ENCODE measurements at regions not wholly inside any gene's neighbourhood (a gene's known extent, or its start where the extent isn't known, plus 50 kb on each side); places are given as distances from the start of the nearest gene placed in this dataset.

DNA sequence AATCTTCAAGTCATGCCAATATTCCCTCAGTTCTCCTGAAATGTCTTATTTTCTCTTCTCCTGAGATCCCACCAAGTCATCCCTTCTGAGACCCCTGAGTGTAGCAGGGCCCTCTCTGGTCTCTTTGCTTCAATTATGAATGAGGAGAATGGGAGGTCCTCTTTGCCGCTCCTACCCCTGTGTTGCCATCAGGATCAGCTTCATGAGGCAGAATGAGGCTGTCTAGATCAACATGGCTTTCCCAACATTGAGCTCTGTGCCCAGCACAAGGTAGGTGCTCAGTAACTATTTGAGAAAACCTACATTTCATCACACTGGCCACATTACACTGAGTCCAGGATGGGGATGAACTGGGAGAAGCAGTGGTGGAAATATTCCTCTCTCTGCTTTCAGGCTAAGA, 107.2 kb downstream of the ZNF280B start:
- intact Hi-C loops (cut with micrococcal nuclease): no loop called here
- DNase-seq: no peak
- no peak overlapping the region for H3K4me3 Mint-ChIP-seq
- H3K4me1 Mint-ChIP-seq: no peaks in the 10 kb centered on the region
- no peak overlapping the region for H3K27ac Mint-ChIP-seq
- H3K27me3 ChIP-seq (ENCODE audit: insufficient read depth, low read length): no peaks in the 10 kb centered on the region
- POLR2A ChIA-PET (ENCODE audit: partially characterized antibody): no interaction called here
- H3K36me3 ChIP-seq (ENCODE audit: insufficient read depth, low read length): no peaks in the 10 kb centered on the region
- no peaks in the 10 kb centered on the region for H3K9me3 Mint-ChIP-seq
- no peaks in the 10 kb centered on the region for H3K4me1 ChIP-seq (ENCODE audit: insufficient read depth, low read length)
- H3K9me3 ChIP-seq (ENCODE audit: control insufficient read depth in 1 of 2, low read length in 2 of 2): no peaks in the 10 kb centered on the region
- CTCF ChIA-PET (ENCODE audit: partially characterized antibody): no interaction called here
- no peaks in the 10 kb centered on the region for H3K36me3 Mint-ChIP-seq
- H3K27me3 Mint-ChIP-seq: peaks cover 2 to 9% of the 10 kb centered on the region in 2 donors
- H3K27ac ChIP-seq (ENCODE audit: low read depth, low read length): no peak overlapping the region
- no peak overlapping the region for H3K4me3 ChIP-seq (ENCODE audit: low read length in 2 of 2)

DNA sequence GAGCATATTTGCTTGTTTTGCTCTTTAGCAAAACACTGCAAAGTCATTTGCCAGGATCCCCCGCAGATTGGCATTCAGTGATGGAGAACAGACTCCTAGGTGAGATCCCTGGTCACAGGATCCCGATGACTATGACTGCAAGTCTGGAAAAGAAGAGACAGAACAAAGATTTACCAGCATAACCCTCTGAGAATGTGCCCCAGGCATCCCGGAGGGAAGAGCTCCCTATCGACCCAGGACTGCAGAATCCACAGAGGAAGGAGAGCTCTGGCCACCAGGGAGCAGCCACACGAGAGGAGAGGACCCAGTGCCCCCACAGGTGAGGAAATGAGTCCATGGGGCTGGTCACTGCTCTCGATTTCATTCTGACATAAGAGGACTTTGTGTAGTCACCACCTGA, 105.2 kb downstream of the ZNF280B start:
- Mint-ChIP-seq H3K27ac (no peak overlapping the region), H3K4me3 (no peak overlapping the region), H3K9me3 (no peaks in the 10 kb centered on the region), H3K4me1 (no peaks in the 10 kb centered on the region), H3K27me3 (peaks cover 4 to 13% of the 10 kb centered on the region in 2 donors), H3K36me3 (no peaks in the 10 kb centered on the region)
- ChIA-PET POLR2A (ENCODE audit: partially characterized antibody) (no interaction called here), CTCF (ENCODE audit: partially characterized antibody) (no interaction called here)
- Histone ChIP-seq H3K27ac (ENCODE audit: low read depth, low read length) (no peak overlapping the region), H3K4me3 (ENCODE audit: low read length in 2 of 2) (no peak overlapping the region), H3K9me3 (ENCODE audit: control insufficient read depth in 1 of 2, low read length in 2 of 2) (no peaks in the 10 kb centered on the region), H3K4me1 (ENCODE audit: insufficient read depth, low read length) (no peaks in the 10 kb centered on the region), H3K27me3 (ENCODE audit: insufficient read depth, low read length) (no peaks in the 10 kb centered on the region), H3K36me3 (ENCODE audit: insufficient read depth, low read length) (no peaks in the 10 kb centered on the region)
- DNase-seq: no peak
- intact Hi-C loops (cut with micrococcal nuclease): no loop called here

DNA sequence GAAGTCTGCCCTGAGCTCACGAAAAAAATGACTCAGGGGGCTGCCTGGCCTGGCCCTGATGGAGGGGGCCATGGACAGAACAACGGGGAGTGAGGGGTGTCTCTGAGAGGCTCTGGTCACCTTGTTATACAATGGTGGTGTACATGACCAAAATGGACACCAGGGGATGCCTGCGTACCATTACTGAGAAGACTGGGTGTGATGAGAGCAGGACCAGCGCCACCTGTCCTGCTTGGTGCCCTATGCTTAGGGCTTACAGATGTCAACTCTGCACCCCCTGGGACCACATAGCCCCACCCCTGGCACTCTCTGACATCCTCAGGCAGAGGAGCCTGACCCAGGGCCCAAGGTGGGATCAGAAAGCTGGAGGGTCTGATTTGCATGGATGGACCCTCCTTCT, 104.8 kb downstream of the ZNF280B start:
- Histone ChIP-seq H3K36me3 (ENCODE audit: insufficient read depth, low read length) (no peaks in the 10 kb centered on the region), H3K27ac (ENCODE audit: low read depth, low read length) (no peak overlapping the region), H3K4me1 (ENCODE audit: insufficient read depth, low read length) (no peaks in the 10 kb centered on the region), H3K4me3 (ENCODE audit: low read length in 2 of 2) (no peak overlapping the region), H3K27me3 (ENCODE audit: insufficient read depth, low read length) (no peaks in the 10 kb centered on the region), H3K9me3 (ENCODE audit: control insufficient read depth in 1 of 2, low read length in 2 of 2) (no peaks in the 10 kb centered on the region)
- intact Hi-C loops (cut with micrococcal nuclease): no loop called here
- H3K27ac Mint-ChIP-seq: peak overlapping the region in 1 of 7 donors; percentile 17
- no peaks in the 10 kb centered on the region for H3K9me3 Mint-ChIP-seq
- H3K4me3 Mint-ChIP-seq: no peak overlapping the region
- peaks cover 9 to 18% of the 10 kb centered on the region in 2 donors for H3K27me3 Mint-ChIP-seq
- no peaks in the 10 kb centered on the region for H3K4me1 Mint-ChIP-seq
- CTCF ChIA-PET (ENCODE audit: partially characterized antibody): no interaction called here
- no peak for DNase-seq
- POLR2A ChIA-PET (ENCODE audit: partially characterized antibody): no interaction called here
- no peaks in the 10 kb centered on the region for H3K36me3 Mint-ChIP-seq

DNA sequence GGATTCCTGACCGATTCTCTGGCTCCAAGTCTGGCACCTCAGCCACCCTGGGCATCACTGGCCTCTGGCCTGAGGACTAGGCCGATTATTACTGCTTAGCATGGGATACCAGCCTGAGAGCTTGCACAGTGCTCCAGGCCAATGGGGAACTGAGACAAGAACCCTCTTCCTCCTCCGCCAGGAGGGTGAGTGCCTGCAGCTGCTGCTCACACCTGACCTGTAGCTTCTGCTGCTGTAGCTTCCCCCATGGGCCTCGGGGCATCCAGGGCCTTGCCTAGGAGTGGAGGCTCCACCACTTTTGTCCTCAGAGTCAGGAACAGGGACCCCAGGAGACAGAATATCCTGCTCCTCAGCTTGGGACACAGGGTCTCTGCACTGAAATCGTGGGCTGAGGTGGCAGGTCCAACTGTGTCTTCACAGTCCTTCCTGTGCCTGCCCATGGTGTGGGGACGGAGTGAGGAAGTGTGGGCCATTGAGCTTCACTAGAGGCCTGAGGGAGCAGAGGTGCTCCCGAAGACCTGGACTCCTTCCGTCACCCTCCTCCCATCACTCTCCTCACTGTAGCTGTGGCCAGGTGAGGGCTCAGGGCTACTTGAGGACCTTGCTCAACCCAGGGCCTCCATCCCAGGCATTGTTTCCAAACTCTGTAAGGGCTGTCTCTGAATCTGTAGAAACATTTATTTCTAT, 103.8 kb downstream of the ZNF280B start:
- no peaks in the 10 kb centered on the region for H3K4me1 ChIP-seq (ENCODE audit: insufficient read depth, low read length)
- no peak for DNase-seq
- ChIA-PET CTCF (ENCODE audit: partially characterized antibody) (interaction anchor here (1.0 kb wide), 1 partner anchor 9 kb away, joined by 3 read pairs; no protein-coding TSS in a partner anchor), POLR2A (ENCODE audit: partially characterized antibody) (no interaction called here)
- Mint-ChIP-seq H3K4me1 (no peaks in the 10 kb centered on the region), H3K36me3 (no peaks in the 10 kb centered on the region), H3K27ac (no peak overlapping the region), H3K27me3 (peaks cover 11 to 23% of the 10 kb centered on the region in 2 donors), H3K9me3 (no peaks in the 10 kb centered on the region), H3K4me3 (no peak overlapping the region)
- no peaks in the 10 kb centered on the region for H3K36me3 ChIP-seq (ENCODE audit: insufficient read depth, low read length)
- H3K4me3 ChIP-seq (ENCODE audit: low read length in 2 of 2): no peak overlapping the region
- intact Hi-C loops (cut with micrococcal nuclease): no loop called here
- H3K27ac ChIP-seq (ENCODE audit: low read depth, low read length): no peak overlapping the region
- no peaks in the 10 kb centered on the region for H3K27me3 ChIP-seq (ENCODE audit: insufficient read depth, low read length)
- H3K9me3 ChIP-seq (ENCODE audit: control insufficient read depth in 1 of 2, low read length in 2 of 2): no peaks in the 10 kb centered on the region

DNA sequence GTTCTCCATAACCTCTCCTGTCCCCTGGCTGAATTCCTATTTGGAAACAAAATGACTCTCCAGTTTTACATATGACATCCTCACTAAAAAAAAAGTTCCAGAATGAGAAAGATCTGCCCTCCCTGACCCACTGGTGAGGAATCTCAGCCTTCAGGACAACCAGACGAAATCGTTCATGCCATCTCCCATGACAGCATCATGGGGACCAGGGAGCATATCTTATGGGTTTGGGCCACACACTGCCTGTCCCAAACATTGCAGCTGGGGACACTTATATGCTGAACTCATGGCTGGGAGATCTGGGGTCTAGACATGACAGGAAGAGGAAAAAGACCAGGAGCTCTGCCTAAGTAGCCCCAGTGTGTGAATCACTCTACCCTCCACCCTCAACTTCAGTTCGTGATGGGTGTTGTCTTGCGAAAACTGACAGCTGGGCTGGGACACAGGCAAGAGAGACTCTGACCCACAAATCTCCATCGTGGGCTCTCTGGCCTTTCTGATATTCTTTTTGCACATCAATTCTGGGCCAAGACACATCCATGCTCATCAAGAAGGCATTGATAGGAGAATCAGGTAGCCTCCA, 102.0 kb downstream of the ZNF280B start:
- no peak overlapping the region for H3K27ac ChIP-seq (ENCODE audit: low read depth, low read length)
- DNase-seq: no peak
- Mint-ChIP-seq H3K27ac (no peak overlapping the region), H3K36me3 (no peaks in the 10 kb centered on the region), H3K9me3 (no peaks in the 10 kb centered on the region), H3K4me1 (no peaks in the 10 kb centered on the region), H3K27me3 (peaks cover 12 to 30% of the 10 kb centered on the region in 2 donors), H3K4me3 (no peak overlapping the region)
- intact Hi-C loops (cut with micrococcal nuclease): no loop called here
- H3K4me3 ChIP-seq (ENCODE audit: low read length in 2 of 2): no peak overlapping the region
- no peaks in the 10 kb centered on the region for H3K9me3 ChIP-seq (ENCODE audit: control insufficient read depth in 1 of 2, low read length in 2 of 2)
- H3K4me1 ChIP-seq (ENCODE audit: insufficient read depth, low read length): no peaks in the 10 kb centered on the region
- no peaks in the 10 kb centered on the region for H3K27me3 ChIP-seq (ENCODE audit: insufficient read depth, low read length)
- ChIA-PET POLR2A (ENCODE audit: partially characterized antibody) (no interaction called here), CTCF (ENCODE audit: partially characterized antibody) (no interaction called here)
- no peaks in the 10 kb centered on the region for H3K36me3 ChIP-seq (ENCODE audit: insufficient read depth, low read length)

DNA sequence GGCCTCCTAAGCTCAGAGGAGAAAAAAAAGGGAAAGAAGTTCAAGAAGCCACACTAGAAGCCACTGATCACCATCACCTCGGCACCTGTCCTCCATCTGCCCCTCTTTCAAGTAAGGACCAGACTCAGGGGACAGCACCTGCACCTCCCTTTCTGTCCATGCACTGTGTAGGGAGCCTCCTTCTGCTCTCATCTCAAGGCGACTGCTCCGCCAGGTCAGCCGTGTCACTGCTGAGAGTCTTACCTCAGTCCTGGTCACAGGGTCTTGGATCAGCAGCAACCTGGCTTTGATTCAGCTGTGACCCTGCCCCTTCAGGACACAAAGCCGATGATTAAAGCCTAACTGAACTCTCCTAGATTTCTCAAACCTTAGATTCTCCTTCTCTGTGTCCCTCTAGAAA, 101.5 kb downstream of the ZNF280B start:
- no peak for DNase-seq
- CTCF ChIA-PET (ENCODE audit: partially characterized antibody): no interaction called here
- Mint-ChIP-seq H3K27ac (no peak overlapping the region), H3K27me3 (peaks cover 15 to 32% of the 10 kb centered on the region in 2 donors), H3K4me1 (no peaks in the 10 kb centered on the region), H3K9me3 (no peaks in the 10 kb centered on the region), H3K4me3 (no peak overlapping the region), H3K36me3 (no peaks in the 10 kb centered on the region)
- no peak overlapping the region for H3K4me3 ChIP-seq (ENCODE audit: low read length in 2 of 2)
- H3K4me1 ChIP-seq (ENCODE audit: insufficient read depth, low read length): no peaks in the 10 kb centered on the region
- no peaks in the 10 kb centered on the region for H3K27me3 ChIP-seq (ENCODE audit: insufficient read depth, low read length)
- intact Hi-C loops (cut with micrococcal nuclease): no loop called here
- no peaks in the 10 kb centered on the region for H3K36me3 ChIP-seq (ENCODE audit: insufficient read depth, low read length)
- H3K9me3 ChIP-seq (ENCODE audit: control insufficient read depth in 1 of 2, low read length in 2 of 2): no peaks in the 10 kb centered on the region
- H3K27ac ChIP-seq (ENCODE audit: low read depth, low read length): no peak overlapping the region
- POLR2A ChIA-PET (ENCODE audit: partially characterized antibody): no interaction called here

DNA sequence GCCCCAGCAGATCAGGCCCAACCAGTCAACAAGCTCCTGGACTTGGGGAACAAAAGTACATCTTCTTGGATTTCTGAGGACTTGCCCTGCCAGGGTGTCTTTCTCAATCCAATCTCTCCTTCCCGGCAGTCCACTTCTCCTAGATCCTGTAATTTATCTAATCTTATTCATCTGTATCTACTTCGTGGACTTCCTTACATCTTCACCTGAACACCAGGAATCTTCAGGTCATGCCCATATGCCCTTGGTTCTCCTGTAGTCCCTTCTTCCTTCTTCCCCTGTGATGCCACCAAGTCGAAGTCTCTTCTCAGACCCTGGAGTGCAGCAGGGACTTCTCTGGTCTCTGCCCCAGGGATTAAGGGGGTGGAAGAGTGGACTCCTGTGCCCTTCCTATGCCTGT, 100.3 kb downstream of the ZNF280B start:
- H3K36me3 Mint-ChIP-seq: no peaks in the 10 kb centered on the region
- Histone ChIP-seq H3K27ac (ENCODE audit: low read depth, low read length) (no peak overlapping the region), H3K36me3 (ENCODE audit: insufficient read depth, low read length) (no peaks in the 10 kb centered on the region), H3K4me3 (ENCODE audit: low read length in 2 of 2) (no peak overlapping the region), H3K27me3 (ENCODE audit: insufficient read depth, low read length) (no peaks in the 10 kb centered on the region), H3K9me3 (ENCODE audit: control insufficient read depth in 1 of 2, low read length in 2 of 2) (no peaks in the 10 kb centered on the region), H3K4me1 (ENCODE audit: insufficient read depth, low read length) (no peaks in the 10 kb centered on the region)
- no peak overlapping the region for H3K4me3 Mint-ChIP-seq
- H3K27me3 Mint-ChIP-seq: peaks cover 24 to 43% of the 10 kb centered on the region in 2 donors
- ChIA-PET POLR2A (ENCODE audit: partially characterized antibody) (no interaction called here), CTCF (ENCODE audit: partially characterized antibody) (interaction anchor here (1.1 kb wide), 1 partner anchor 15 kb away, joined by 3 read pairs; no protein-coding TSS in a partner anchor)
- H3K4me1 Mint-ChIP-seq: no peaks in the 10 kb centered on the region
- peaks cover 0 to 2% (median 0%) of the 10 kb centered on the region in 8 donors for H3K9me3 Mint-ChIP-seq
- no peak for DNase-seq
- intact Hi-C loops (cut with micrococcal nuclease): no loop called here
- no peak overlapping the region for H3K27ac Mint-ChIP-seq

Data from CD4-positive, alpha-beta memory T cell (primary cell).